A673 (cell line): ENCODE measurements at regions not wholly inside any gene's neighbourhood (a gene's known extent, or its start where the extent isn't known, plus 50 kb on each side); places are given as distances from the start of the nearest gene placed in this dataset.
A peak's percentile ranks its signal among the peaks of the same experiment; 100 is the strongest.

ENCODE experiments used
- BruUV-seq: library from RNA; stranded (reverse); fragments of 400-500 nt; replicated peaks from 2 replicates; lab custom pipeline; 2021; lab: Mats Ljungman, UMichigan
- CTCF ChIA-PET: fragments of 300-600 bp; sonication (Branson Sonifier 250); formaldehyde crosslinking; loops from one replicate; lab custom pipeline; 2022; ENCODE audit warnings: antibody characterized with exemption; lab: Charles Lee
- POLR2A ChIA-PET: fragments of 300-600 bp; sonication (Branson Sonifier 250); formaldehyde crosslinking; loops from one replicate; lab custom pipeline; 2022; ENCODE audit warnings: antibody characterized with exemption; ENCODE audit not compliant: low non-redundant PET; lab: Charles Lee
- DNase-seq: peaks from one replicate; pipeline ENCODE4 v3.0.0-alpha.2; 2015; ENCODE audit warnings: low spot score
- H3K27ac ChIP-seq: fragments of 200-600 bp; sonication (generic); 2 replicates; pipeline ENCODE4 v1.5.1; 2016; ENCODE audit warnings: mixed run types, low read depth, mild to moderate bottlenecking, mixed read lengths, antibody characterized with exemption, low read length; ENCODE audit not compliant: poor library complexity, severe bottlenecking
- H3K27me3 ChIP-seq: fragments of 200-600 bp; sonication (generic); replicated peaks from 2 replicates; pipeline ENCODE4 v1.6.1; 2017; ENCODE audit warnings: mixed run types, low read depth, mild to moderate bottlenecking, mixed read lengths, antibody characterized with exemption, low read length; ENCODE audit not compliant: insufficient read depth, poor library complexity
- H3K36me3 ChIP-seq: fragments of 200-600 bp; sonication (generic); 2 replicates; pipeline ENCODE4 v1.6.1; 2016; ENCODE audit warnings: mixed run types, mild to moderate bottlenecking, mixed read lengths, antibody characterized with exemption, low read length; ENCODE audit not compliant: insufficient read depth, poor library complexity, severe bottlenecking
- H3K4me1 ChIP-seq: fragments of 200-600 bp; sonication (generic); 2 replicates; pipeline ENCODE4 v1.6.1; 2017; ENCODE audit warnings: mixed run types, mild to moderate bottlenecking, mixed read lengths, antibody characterized with exemption, low read length; ENCODE audit not compliant: insufficient read depth, poor library complexity, severe bottlenecking
- H3K4me3 ChIP-seq: fragments of 200-600 bp; sonication (generic); 2 replicates; pipeline ENCODE4 v1.5.1; 2016; ENCODE audit warnings: low read depth, mixed run types, mild to moderate bottlenecking, mixed read lengths, low read length; ENCODE audit not compliant: poor library complexity, severe bottlenecking
- H3K9me3 ChIP-seq: fragments of 200-600 bp; sonication (generic); 2 replicates; pipeline ENCODE4 v1.6.1; 2016; ENCODE audit warnings: mixed run types, low read depth, mild to moderate bottlenecking, mixed read lengths, antibody characterized with exemption, low read length; ENCODE audit not compliant: poor library complexity, severe bottlenecking
- EZH2 ChIP-seq: fragments of 200-600 bp; sonication (generic); IDR thresholded peaks from 2 replicates; pipeline ENCODE4 v1.6.1; 2017; ENCODE audit warnings: borderline replicate concordance, low read depth, mild to moderate bottlenecking, mixed read lengths, antibody characterized with exemption, low read length; ENCODE audit not compliant: poor library complexity, severe bottlenecking
- intact Hi-C: fragments of 100-400 bp; cut with micrococcal nuclease; formaldehyde crosslinking; loops from one replicate; pipeline ENCODE4 v1.10.0; 2022; ENCODE audit not compliant: unreplicated experiment
- TF ChIP-seq, protein P1 (sequence below): fragments of 300-800, 200-600 bp; sonication (generic); conservative IDR thresholded peaks from 2 replicates; pipeline ENCODE4 v1.5.1; 2017; ENCODE audit warnings: low read depth, mild to moderate bottlenecking, antibody characterized with exemption, low read length, moderate library complexity, mixed read lengths

DNA sequence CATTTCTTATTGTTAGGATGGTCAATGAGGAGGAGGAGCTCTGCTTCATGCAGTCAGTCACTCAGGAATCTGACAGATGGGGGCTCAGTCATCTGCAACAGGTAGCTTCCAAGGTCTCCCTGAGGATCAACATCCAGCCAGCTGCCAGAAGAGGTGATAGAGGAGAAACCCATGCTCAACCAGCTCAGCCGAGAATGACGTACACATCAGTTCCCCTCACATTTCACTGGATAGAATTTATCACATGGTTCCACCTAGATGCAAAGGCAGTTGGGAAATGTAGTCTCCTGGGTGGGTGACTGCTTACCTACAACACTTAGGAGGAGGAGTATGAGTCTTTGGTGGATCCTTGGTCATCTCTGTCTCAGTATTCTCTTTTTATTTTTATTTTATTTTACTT, 144.5 kb downstream of the CEBPB start:
- no peak overlapping the region for H3K4me3 ChIP-seq
- H3K36me3 ChIP-seq = no peaks in the 10 kb centered on the region
- no peaks in the 10 kb centered on the region for H3K9me3 ChIP-seq
- no peaks in the 10 kb centered on the region for H3K27me3 ChIP-seq
- H3K4me1 ChIP-seq = no peaks in the 10 kb centered on the region
- no peak overlapping the region for H3K27ac ChIP-seq
- intact Hi-C loops = no loop called here
- DNase-seq = peak; percentile 38
- CTCF ChIA-PET = no interaction called here
- BruUV-seq = no TSS peak
- POLR2A ChIA-PET = no interaction called here
- TF ChIP-seq EZH2 = no peak
- TF ChIP-seq, protein P1, sequence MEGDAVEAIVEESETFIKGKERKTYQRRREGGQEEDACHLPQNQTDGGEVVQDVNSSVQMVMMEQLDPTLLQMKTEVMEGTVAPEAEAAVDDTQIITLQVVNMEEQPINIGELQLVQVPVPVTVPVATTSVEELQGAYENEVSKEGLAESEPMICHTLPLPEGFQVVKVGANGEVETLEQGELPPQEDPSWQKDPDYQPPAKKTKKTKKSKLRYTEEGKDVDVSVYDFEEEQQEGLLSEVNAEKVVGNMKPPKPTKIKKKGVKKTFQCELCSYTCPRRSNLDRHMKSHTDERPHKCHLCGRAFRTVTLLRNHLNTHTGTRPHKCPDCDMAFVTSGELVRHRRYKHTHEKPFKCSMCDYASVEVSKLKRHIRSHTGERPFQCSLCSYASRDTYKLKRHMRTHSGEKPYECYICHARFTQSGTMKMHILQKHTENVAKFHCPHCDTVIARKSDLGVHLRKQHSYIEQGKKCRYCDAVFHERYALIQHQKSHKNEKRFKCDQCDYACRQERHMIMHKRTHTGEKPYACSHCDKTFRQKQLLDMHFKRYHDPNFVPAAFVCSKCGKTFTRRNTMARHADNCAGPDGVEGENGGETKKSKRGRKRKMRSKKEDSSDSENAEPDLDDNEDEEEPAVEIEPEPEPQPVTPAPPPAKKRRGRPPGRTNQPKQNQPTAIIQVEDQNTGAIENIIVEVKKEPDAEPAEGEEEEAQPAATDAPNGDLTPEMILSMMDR = no peak

DNA sequence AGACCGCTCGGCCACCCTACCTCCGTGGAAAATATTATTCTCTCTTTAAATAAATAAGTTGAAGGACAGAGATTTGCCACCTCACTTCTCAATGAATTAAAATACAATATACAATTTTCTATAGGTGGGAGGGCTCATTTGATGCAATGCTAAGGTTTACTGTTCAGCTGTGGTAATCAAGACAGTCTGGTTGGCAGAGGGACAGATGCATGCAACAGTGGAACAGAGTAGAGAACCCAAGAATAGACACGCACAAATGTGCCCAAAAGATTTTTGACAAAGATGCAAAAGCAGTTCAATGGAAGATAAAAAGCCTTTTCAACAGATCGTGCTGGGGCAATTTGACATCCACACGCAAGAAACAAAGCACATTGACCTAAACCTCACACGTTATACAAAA, 145.2 kb downstream of the CEBPB start:
- TF ChIP-seq, protein P1 = no peak
- no peak for TF ChIP-seq EZH2
- CTCF ChIA-PET = no interaction called here
- Histone ChIP-seq H3K4me1 (no peaks in the 10 kb centered on the region), H3K4me3 (no peak overlapping the region), H3K9me3 (no peaks in the 10 kb centered on the region), H3K27me3 (no peaks in the 10 kb centered on the region), H3K27ac (no peak overlapping the region), H3K36me3 (no peaks in the 10 kb centered on the region)
- no TSS peak for BruUV-seq
- POLR2A ChIA-PET = no interaction called here
- intact Hi-C loops = no loop called here
- DNase-seq = no peak

DNA sequence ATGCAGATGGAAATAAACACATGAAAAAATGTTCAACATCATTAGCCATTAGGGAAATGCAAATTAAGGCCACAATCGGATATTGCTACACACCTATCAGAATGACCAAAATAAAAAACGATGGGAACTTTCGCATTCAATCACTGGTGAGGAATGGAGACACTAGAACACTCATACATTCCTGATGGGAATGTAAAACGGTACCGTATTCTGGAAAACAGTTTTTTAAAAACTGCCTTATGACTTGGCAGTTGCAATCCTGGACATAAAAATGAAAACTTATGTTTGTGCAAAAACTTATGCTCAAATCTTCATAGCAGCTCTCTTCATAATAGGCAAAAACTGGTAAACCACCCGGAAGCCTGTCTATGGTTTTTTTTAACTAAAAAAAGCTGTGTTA, 146.0 kb downstream of the CEBPB start:
- no peak for TF ChIP-seq EZH2
- TF ChIP-seq, protein P1 = no peak
- intact Hi-C loops = no loop called here
- ChIA-PET CTCF (no interaction called here), POLR2A (no interaction called here)
- Histone ChIP-seq H3K27ac (no peak overlapping the region), H3K4me3 (no peak overlapping the region), H3K27me3 (no peaks in the 10 kb centered on the region), H3K36me3 (no peaks in the 10 kb centered on the region), H3K9me3 (no peaks in the 10 kb centered on the region), H3K4me1 (no peaks in the 10 kb centered on the region)
- no peak for DNase-seq
- no TSS peak for BruUV-seq
